ENCODE measurements at regions not wholly inside any gene's neighbourhood (a gene's known extent, or its start where the extent isn't known, plus 50 kb on each side); places are given as distances from the start of the nearest gene placed in this dataset.
"Not testable (repeated sequence)": the region's sequence is repeated elsewhere in the genome, so short reads cannot be mapped to it uniquely, and the experiment has no call there.

GRCh38 chr9:39583413-39583747 lies 227.9 kb downstream of the SPATA31A1 start:
- TF ChIP-seq POLR2A (IDR thresholded peaks at IDR 0.05; ENCODE audit: low read length); GATA1 (IDR thresholded peaks at IDR 0.05; ENCODE audit: low read depth, low read length): not testable (repeated sequence)
